ENCODE measurements at regions not wholly inside any gene's neighbourhood (a gene's known extent, or its start where the extent isn't known, plus 50 kb on each side); places are given as distances from the start of the nearest gene placed in this dataset.

DNA sequence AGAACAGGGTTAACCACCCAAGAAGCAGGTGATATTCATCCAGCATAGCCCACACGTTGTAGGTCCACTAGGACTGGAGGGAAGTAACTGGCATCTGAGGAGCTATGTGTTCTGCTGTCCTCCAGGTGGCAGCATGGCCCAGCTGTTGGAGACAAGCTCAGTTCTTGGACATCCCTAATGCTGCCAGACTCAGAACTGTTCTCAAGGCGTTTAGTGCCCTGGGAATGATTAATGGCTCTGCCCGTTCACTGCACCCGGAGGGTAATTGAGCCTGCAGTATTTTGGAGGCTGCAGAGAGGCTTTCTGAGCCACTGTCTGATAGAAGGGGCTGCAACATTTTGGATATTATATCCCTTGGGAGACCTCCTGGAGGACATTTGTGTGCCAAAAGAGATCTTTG, 521.3 kb upstream of the SEMA6D start:
- no peak for TF ChIP-seq POLR2AphosphoS5 (IDR thresholded peaks at IDR 0.05; ENCODE audit: low read depth, low read length)
- no peak for TF ChIP-seq POLR2A (IDR thresholded peaks at IDR 0.05; ENCODE audit: low read depth, low read length)
- TF ChIP-seq TAF1 (IDR thresholded peaks at IDR 0.05; ENCODE audit: borderline replicate concordance, low read depth, low read length), result no peak
- FAIRE-seq, result peak; percentile 94
- peak; percentile 8 for DNase-seq (ENCODE audit: insufficient read length)

DNA sequence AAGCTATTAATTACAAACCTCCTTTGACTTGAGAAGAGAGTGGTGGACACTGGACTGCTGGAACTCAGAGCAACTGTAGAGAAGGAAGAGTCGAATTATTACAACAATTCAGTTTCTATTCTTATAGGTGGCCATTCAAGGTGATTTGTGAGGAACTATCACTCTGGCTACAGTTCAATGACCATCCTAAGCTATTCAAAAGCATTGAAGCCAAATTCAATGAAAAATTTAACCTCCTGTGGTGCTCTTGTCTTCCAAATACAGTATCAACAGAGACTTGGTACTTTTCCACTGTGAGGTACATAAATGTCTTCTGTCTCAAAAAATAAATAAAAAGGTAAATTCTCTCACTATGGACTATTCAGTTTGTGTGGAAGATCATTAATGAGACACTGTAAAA, 513.3 kb upstream of the SEMA6D start:
- TF ChIP-seq POLR2AphosphoS5 (IDR thresholded peaks at IDR 0.05; ENCODE audit: low read depth, low read length), result no peak
- no peak for TF ChIP-seq TAF1 (IDR thresholded peaks at IDR 0.05; ENCODE audit: borderline replicate concordance, low read depth, low read length)
- TF ChIP-seq POLR2A (IDR thresholded peaks at IDR 0.05; ENCODE audit: low read depth, low read length), result no peak
- FAIRE-seq, result no peak
- DNase-seq (ENCODE audit: insufficient read length), result no peak

GRCh38 chr15:47206358-47206978, 510.8 kb upstream of the SEMA6D start:
- DNase-seq (ENCODE audit: insufficient read length), result no peak
- no peak for FAIRE-seq
- TF ChIP-seq TAF1 (IDR thresholded peaks at IDR 0.05; ENCODE audit: borderline replicate concordance, low read depth, low read length), result no peak
- TF ChIP-seq POLR2A (IDR thresholded peaks at IDR 0.05; ENCODE audit: low read depth, low read length), result no peak

- FAIRE-seq (no peak), DNase-seq (ENCODE audit: insufficient read length) (no peak)
- TF ChIP-seq POLR2A (IDR thresholded peaks at IDR 0.05; ENCODE audit: low read depth, low read length) (no peak), POLR2AphosphoS5 (IDR thresholded peaks at IDR 0.05; ENCODE audit: low read depth, low read length) (no peak), TAF1 (IDR thresholded peaks at IDR 0.05; ENCODE audit: borderline replicate concordance, low read depth, low read length) (no peak)
Measured at GRCh38 chr15:47209591-47209990, 507.7 kb upstream of the SEMA6D start.

DNA sequence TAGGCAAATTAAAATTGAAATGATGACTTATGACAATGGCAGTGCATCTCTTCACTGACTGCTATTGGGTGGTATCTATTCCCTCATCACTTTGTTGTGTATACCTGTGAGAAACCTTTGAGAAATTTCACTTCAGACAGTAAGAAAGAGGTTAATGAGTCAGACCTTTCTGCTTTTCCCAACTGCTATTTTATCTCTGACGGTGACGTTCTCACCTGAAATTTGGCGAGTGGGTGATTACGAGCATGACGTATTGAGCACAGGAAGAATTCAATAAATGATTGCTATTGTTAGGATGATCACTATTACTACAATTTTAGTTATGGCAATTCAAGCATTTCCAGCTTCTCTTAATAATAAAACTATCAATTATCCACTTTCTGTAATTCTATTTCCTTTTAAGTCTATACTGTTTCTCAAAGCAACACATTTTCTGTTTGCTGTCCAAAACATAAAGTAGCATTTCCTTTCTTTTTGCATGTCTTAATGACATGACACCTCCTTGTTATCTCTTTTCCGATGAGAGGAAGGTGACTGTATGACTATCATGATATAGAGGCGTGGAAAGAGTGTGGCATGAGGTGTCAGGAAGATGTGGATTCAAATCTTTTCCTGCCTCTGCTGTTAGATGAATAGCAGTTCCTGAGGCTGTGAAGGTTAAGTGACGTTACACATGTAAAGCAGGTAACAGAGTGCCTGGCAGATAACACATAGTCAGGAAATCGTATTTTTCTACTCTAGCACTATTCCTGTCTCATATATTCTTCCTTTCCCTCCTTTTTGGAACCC, 504.9 kb upstream of the SEMA6D start:
- DNase-seq (ENCODE audit: insufficient read length) (no peak), FAIRE-seq (no peak)
- no peak for TF ChIP-seq POLR2A (IDR thresholded peaks at IDR 0.05; ENCODE audit: low read depth, low read length)
- no peak for TF ChIP-seq POLR2AphosphoS5 (IDR thresholded peaks at IDR 0.05; ENCODE audit: low read depth, low read length)
- TF ChIP-seq TAF1 (IDR thresholded peaks at IDR 0.05; ENCODE audit: borderline replicate concordance, low read depth, low read length), result no peak

GRCh38 chr15:47213883-47214282, 503.4 kb upstream of the SEMA6D start:
- FAIRE-seq, result no peak

GRCh38 chr15:47218295-47218694, 499.0 kb upstream of the SEMA6D start:
- DNase-seq (ENCODE audit: insufficient read length) (no peak), FAIRE-seq (no peak)
- TF ChIP-seq TAF1 (IDR thresholded peaks at IDR 0.05; ENCODE audit: borderline replicate concordance, low read depth, low read length), result no peak
- no peak for TF ChIP-seq POLR2A (IDR thresholded peaks at IDR 0.05; ENCODE audit: low read depth, low read length)
- TF ChIP-seq POLR2AphosphoS5 (IDR thresholded peaks at IDR 0.05; ENCODE audit: low read depth, low read length), result no peak

More at GRCh38 chr15:47213883-47214282, 503.4 kb upstream of the SEMA6D start:
- TF ChIP-seq POLR2A (IDR thresholded peaks at IDR 0.05; ENCODE audit: low read depth, low read length) (no peak), TAF1 (IDR thresholded peaks at IDR 0.05; ENCODE audit: borderline replicate concordance, low read depth, low read length) (no peak), POLR2AphosphoS5 (IDR thresholded peaks at IDR 0.05; ENCODE audit: low read depth, low read length) (no peak)
- DNase-seq (ENCODE audit: insufficient read length), result no peak

- DNase-seq (ENCODE audit: insufficient read length) (no peak), FAIRE-seq (no peak)
- TF ChIP-seq POLR2A (IDR thresholded peaks at IDR 0.05; ENCODE audit: low read depth, low read length), result no peak
- TF ChIP-seq POLR2AphosphoS5 (IDR thresholded peaks at IDR 0.05; ENCODE audit: low read depth, low read length), result no peak
- TF ChIP-seq TAF1 (IDR thresholded peaks at IDR 0.05; ENCODE audit: borderline replicate concordance, low read depth, low read length), result no peak
Measured at GRCh38 chr15:47244361-47244760, 472.9 kb upstream of the SEMA6D start.

DNA sequence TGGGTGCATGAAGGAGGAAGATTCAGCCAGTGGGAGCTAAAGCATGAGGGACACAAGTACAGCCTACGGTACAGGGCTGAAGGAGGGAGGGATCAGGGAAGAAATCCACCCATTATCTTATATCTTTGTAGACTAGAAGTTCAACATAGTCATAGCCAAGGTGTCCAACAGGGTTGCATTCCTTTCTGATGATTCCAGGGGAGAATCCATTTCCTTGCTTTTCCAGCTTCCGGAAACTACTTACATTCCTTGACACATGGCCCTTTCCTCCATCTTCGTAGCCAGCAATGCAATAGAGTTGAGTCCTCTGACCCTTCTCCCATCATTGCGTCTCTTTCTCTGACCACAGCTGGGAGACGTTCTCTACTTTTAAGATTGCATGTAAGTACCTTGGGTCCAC, 471.0 kb upstream of the SEMA6D start:
- TF ChIP-seq TAF1 (IDR thresholded peaks at IDR 0.05; ENCODE audit: borderline replicate concordance, low read depth, low read length) (no peak), POLR2A (IDR thresholded peaks at IDR 0.05; ENCODE audit: low read depth, low read length) (no peak), POLR2AphosphoS5 (IDR thresholded peaks at IDR 0.05; ENCODE audit: low read depth, low read length) (no peak)
- no peak for DNase-seq (ENCODE audit: insufficient read length)
- FAIRE-seq, result no peak

- DNase-seq (ENCODE audit: insufficient read length) (no peak), FAIRE-seq (no peak)
- no peak for TF ChIP-seq POLR2A (IDR thresholded peaks at IDR 0.05; ENCODE audit: low read depth, low read length)
- TF ChIP-seq TAF1 (IDR thresholded peaks at IDR 0.05; ENCODE audit: borderline replicate concordance, low read depth, low read length), result no peak
- TF ChIP-seq POLR2AphosphoS5 (IDR thresholded peaks at IDR 0.05; ENCODE audit: low read depth, low read length), result no peak
Measured at GRCh38 chr15:47258521-47258920, 458.8 kb upstream of the SEMA6D start.

- no peak for DNase-seq (ENCODE audit: insufficient read length)
- no peak for FAIRE-seq
- TF ChIP-seq TAF1 (IDR thresholded peaks at IDR 0.05; ENCODE audit: borderline replicate concordance, low read depth, low read length) (no peak), POLR2AphosphoS5 (IDR thresholded peaks at IDR 0.05; ENCODE audit: low read depth, low read length) (no peak), POLR2A (IDR thresholded peaks at IDR 0.05; ENCODE audit: low read depth, low read length) (no peak)
Measured at GRCh38 chr15:47265686-47266085, 451.6 kb upstream of the SEMA6D start.

GRCh38 chr15:47266566-47266965, 450.7 kb upstream of the SEMA6D start:
- TF ChIP-seq POLR2AphosphoS5 (IDR thresholded peaks at IDR 0.05; ENCODE audit: low read depth, low read length), result no peak
- TF ChIP-seq TAF1 (IDR thresholded peaks at IDR 0.05; ENCODE audit: borderline replicate concordance, low read depth, low read length), result no peak
- TF ChIP-seq POLR2A (IDR thresholded peaks at IDR 0.05; ENCODE audit: low read depth, low read length), result no peak
- no peak for DNase-seq (ENCODE audit: insufficient read length)
- FAIRE-seq, result no peak

All from GM12892 (cell line).